T-helper 2 cell (primary cell): ENCODE measurements at regions not wholly inside any gene's neighbourhood (a gene's known extent, or its start where the extent isn't known, plus 50 kb on each side); places are given as distances from the start of the nearest gene placed in this dataset.
"Not testable (repeated sequence)": the region's sequence is repeated elsewhere in the genome, so short reads cannot be mapped to it uniquely, and the experiment has no call there.

Experiments
- DNase-seq, 5 experiments: peaks; one replicate each; pipeline versions ENCODE4 v3.0.0 to v3.0.0-alpha.2; 2012 to 2022

- DNase-seq, result no peak
Measured at GRCh38 chr7:91468256-91468655, 204.0 kb downstream of the FZD1 start.

GRCh38 chr7:91473619-91474018 lies 209.4 kb downstream of the FZD1 start:
- no peak for DNase-seq

GRCh38 chr7:91474074-91474473 lies 209.8 kb downstream of the FZD1 start:
- no peak for DNase-seq

- DNase-seq, result not testable (repeated sequence)
Measured at GRCh38 chr7:91480470-91480869, 216.2 kb downstream of the FZD1 start.

- no peak for DNase-seq
Measured at GRCh38 chr7:91491868-91492267, 227.6 kb downstream of the FZD1 start.

GRCh38 chr7:91492317-91492716 lies 228.1 kb downstream of the FZD1 start:
- no peak for DNase-seq

- no peak for DNase-seq
Measured at GRCh38 chr7:91492773-91493172, 228.5 kb downstream of the FZD1 start.

- DNase-seq, result no peak
Measured at GRCh38 chr7:91494450-91494849, 230.2 kb downstream of the FZD1 start.

- no peak for DNase-seq
Measured at GRCh38 chr7:91496251-91496820, 232.1 kb downstream of the FZD1 start.

- DNase-seq, result not testable (repeated sequence)
Measured at GRCh38 chr7:91497277-91497676, 233.0 kb downstream of the FZD1 start.

- DNase-seq, result no peak
Measured at GRCh38 chr7:91503934-91504555, 239.8 kb downstream of the FZD1 start.

GRCh38 chr7:91504919-91505318 lies 240.7 kb downstream of the FZD1 start:
- no peak for DNase-seq

GRCh38 chr7:91506966-91507365 lies 242.7 kb downstream of the FZD1 start:
- not testable (repeated sequence) for DNase-seq

- not testable (repeated sequence) for DNase-seq
Measured at GRCh38 chr7:91511861-91512260, 247.6 kb downstream of the FZD1 start.

- no peak for DNase-seq
Measured at GRCh38 chr7:91512958-91513357, 248.7 kb downstream of the FZD1 start.

GRCh38 chr7:91514591-91514990 lies 250.4 kb downstream of the FZD1 start:
- no peak for DNase-seq

- no peak for DNase-seq
Measured at GRCh38 chr7:91515961-91516360, 251.7 kb downstream of the FZD1 start.

- no peak for DNase-seq
Measured at GRCh38 chr7:91517201-91517785, 253.1 kb downstream of the FZD1 start.

- no peak for DNase-seq
Measured at GRCh38 chr7:91518058-91518457, 253.8 kb downstream of the FZD1 start.

- no peak for DNase-seq
Measured at GRCh38 chr7:91519241-91520158, 255.3 kb downstream of the FZD1 start.

GRCh38 chr7:91520645-91521044 lies 256.4 kb downstream of the FZD1 start:
- no peak for DNase-seq

GRCh38 chr7:91526404-91526803 lies 262.2 kb downstream of the FZD1 start:
- DNase-seq, result no peak

- no peak for DNase-seq
Measured at GRCh38 chr7:91527460-91527859, 263.2 kb downstream of the FZD1 start.
